ENCODE measurements at regions not wholly inside any gene's neighbourhood (a gene's known extent, or its start where the extent isn't known, plus 50 kb on each side); places are given as distances from the start of the nearest gene placed in this dataset.

- TF ChIP-seq, protein P1, sequence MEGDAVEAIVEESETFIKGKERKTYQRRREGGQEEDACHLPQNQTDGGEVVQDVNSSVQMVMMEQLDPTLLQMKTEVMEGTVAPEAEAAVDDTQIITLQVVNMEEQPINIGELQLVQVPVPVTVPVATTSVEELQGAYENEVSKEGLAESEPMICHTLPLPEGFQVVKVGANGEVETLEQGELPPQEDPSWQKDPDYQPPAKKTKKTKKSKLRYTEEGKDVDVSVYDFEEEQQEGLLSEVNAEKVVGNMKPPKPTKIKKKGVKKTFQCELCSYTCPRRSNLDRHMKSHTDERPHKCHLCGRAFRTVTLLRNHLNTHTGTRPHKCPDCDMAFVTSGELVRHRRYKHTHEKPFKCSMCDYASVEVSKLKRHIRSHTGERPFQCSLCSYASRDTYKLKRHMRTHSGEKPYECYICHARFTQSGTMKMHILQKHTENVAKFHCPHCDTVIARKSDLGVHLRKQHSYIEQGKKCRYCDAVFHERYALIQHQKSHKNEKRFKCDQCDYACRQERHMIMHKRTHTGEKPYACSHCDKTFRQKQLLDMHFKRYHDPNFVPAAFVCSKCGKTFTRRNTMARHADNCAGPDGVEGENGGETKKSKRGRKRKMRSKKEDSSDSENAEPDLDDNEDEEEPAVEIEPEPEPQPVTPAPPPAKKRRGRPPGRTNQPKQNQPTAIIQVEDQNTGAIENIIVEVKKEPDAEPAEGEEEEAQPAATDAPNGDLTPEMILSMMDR (IDR thresholded peaks at IDR 0.05), result no peak
- TF ChIP-seq POLR2A (IDR thresholded peaks at IDR 0.05) (no peak), POLR2AphosphoS5 (IDR thresholded peaks at IDR 0.05; ENCODE audit: insufficient read depth in 1 of 2, low read depth in 1 of 2) (no peak)
These were observed 319.1 kb upstream of the EMCN start for GRCh38 chr4:100836929-100837328.

Data from vagina (tissue), 2 donors.